ENCODE measurements at regions not wholly inside any gene's neighbourhood (a gene's known extent, or its start where the extent isn't known, plus 50 kb on each side); places are given as distances from the start of the nearest gene placed in this dataset.
"Not testable (repeated sequence)": the region's sequence is repeated elsewhere in the genome, so short reads cannot be mapped to it uniquely, and the experiment has no call there.

DNA sequence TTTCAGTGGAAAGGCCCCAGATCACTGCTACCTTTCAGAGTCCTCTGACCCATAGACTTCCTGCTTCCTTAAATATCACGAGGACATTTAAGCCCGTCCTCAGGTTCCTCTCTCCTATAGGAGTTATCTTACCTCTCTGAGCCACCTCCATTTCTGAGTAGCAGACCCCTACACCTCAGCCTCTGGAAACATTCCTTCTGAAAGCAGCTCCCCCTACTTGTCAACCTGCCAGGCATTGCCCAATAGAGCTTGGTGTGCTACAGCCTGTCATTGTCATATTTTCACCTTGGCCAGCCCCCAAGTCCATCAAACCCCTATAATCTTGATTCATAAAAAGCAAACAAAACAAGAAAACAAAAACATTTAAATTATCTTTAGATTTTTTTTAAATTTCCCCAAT lies 717.9 kb upstream of the SLC8A1 start:
- CTCF ChIA-PET, result no interaction called here
- Mint-ChIP-seq H3K36me3 (ENCODE audit: low read depth) (no peaks in the 10 kb centered on the region), H3K4me1 (no peaks in the 10 kb centered on the region), H3K4me3 (no peak overlapping the region), H3K27ac (no peak overlapping the region), H3K9me3 (no peaks in the 10 kb centered on the region), H3K27me3 (no peaks in the 10 kb centered on the region)
- DNase-seq, result no peak
- POLR2A ChIA-PET, result interaction anchor here (0.6 kb wide), 1 partner anchor 29 kb away, joined by 3 read pairs; no protein-coding TSS in a partner anchor

- no peak overlapping the region for H3K27ac Mint-ChIP-seq
- H3K9me3 Mint-ChIP-seq, result no peaks in the 10 kb centered on the region
- H3K27me3 Mint-ChIP-seq, result no peaks in the 10 kb centered on the region
- H3K4me1 Mint-ChIP-seq, result no peaks in the 10 kb centered on the region
- H3K4me3 Mint-ChIP-seq, result no peak overlapping the region
- ChIA-PET CTCF (no interaction called here), POLR2A (interaction anchor here (0.6 kb wide), 1 partner anchor 28 kb away, joined by 3 read pairs; no protein-coding TSS in a partner anchor)
- H3K36me3 Mint-ChIP-seq (ENCODE audit: low read depth), result no peaks in the 10 kb centered on the region
- DNase-seq, result no peak
Observed at GRCh38 chr2:41170589-41170988, 718.7 kb upstream of the SLC8A1 start.

GRCh38 chr2:41180387-41180786 lies 728.5 kb upstream of the SLC8A1 start:
- H3K9me3 Mint-ChIP-seq, result peaks cover 9% of the 10 kb centered on the region
- DNase-seq, result no peak
- H3K4me1 Mint-ChIP-seq, result no peaks in the 10 kb centered on the region
- no peaks in the 10 kb centered on the region for H3K36me3 Mint-ChIP-seq (ENCODE audit: low read depth)
- no peak overlapping the region for H3K4me3 Mint-ChIP-seq
- POLR2A ChIA-PET, result no interaction called here
- no peak overlapping the region for H3K27ac Mint-ChIP-seq
- H3K27me3 Mint-ChIP-seq, result no peaks in the 10 kb centered on the region
- CTCF ChIA-PET, result no interaction called here

- peaks cover 10% of the 10 kb centered on the region for H3K9me3 Mint-ChIP-seq
- H3K36me3 Mint-ChIP-seq (ENCODE audit: low read depth), result no peaks in the 10 kb centered on the region
- CTCF ChIA-PET, result no interaction called here
- no peak for DNase-seq
- no peaks in the 10 kb centered on the region for H3K4me1 Mint-ChIP-seq
- no peak overlapping the region for H3K4me3 Mint-ChIP-seq
- no peaks in the 10 kb centered on the region for H3K27me3 Mint-ChIP-seq
- POLR2A ChIA-PET, result no interaction called here
- no peak overlapping the region for H3K27ac Mint-ChIP-seq
Observed at GRCh38 chr2:41182961-41183360, 731.1 kb upstream of the SLC8A1 start.

- ChIA-PET POLR2A (no interaction called here), CTCF (no interaction called here)
- Mint-ChIP-seq H3K4me1 (no peaks in the 10 kb centered on the region), H3K27me3 (no peaks in the 10 kb centered on the region), H3K36me3 (ENCODE audit: low read depth) (no peaks in the 10 kb centered on the region), H3K27ac (no peak overlapping the region), H3K4me3 (no peak overlapping the region), H3K9me3 (peaks cover 6% of the 10 kb centered on the region)
- DNase-seq, result no peak
Observed at GRCh38 chr2:41187376-41188122, 735.7 kb upstream of the SLC8A1 start.

DNA sequence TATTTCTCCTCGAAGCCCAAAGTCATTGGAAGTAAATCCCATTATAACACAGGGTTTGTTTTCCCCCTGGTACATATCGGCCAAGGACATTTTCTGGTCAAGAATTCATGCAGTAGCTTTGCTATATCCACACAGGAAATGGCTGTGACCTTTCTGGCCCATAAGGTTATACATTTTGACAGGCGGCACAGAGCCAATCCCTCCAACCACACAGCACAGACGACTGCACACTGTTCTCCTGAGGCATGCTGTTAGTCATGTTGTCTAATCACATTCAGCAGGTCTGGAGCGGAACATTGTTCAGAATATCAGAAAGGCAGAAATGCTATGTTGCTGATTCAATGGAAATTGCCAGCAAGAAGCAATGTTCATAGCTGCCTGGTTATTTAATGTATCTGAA lies 742.3 kb upstream of the SLC8A1 start:
- Mint-ChIP-seq H3K9me3 (peaks cover 4% of the 10 kb centered on the region), H3K27ac (no peak overlapping the region), H3K4me1 (no peaks in the 10 kb centered on the region), H3K4me3 (no peak overlapping the region), H3K36me3 (ENCODE audit: low read depth) (no peaks in the 10 kb centered on the region), H3K27me3 (no peaks in the 10 kb centered on the region)
- ChIA-PET CTCF (no interaction called here), POLR2A (no interaction called here)
- DNase-seq, result no peak

DNA sequence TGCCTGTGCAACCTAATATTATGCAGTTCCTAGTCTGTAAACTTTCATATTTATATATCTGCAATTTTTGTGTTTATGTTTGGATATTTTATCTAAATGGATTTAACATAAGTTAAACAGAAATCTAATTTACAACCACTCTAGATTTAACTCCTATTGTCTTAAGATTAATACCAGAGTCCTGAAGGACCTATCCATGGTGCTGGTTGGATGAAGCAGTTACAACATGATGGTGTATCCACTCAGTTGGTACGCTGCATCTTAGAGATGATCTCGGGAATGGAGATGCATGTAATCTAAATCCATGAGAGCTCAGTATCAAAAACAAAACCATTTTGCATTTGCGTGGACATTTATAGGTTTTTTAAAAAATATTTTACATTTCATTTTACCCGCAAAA lies 745.9 kb upstream of the SLC8A1 start:
- Mint-ChIP-seq H3K27me3 (no peaks in the 10 kb centered on the region), H3K4me1 (no peaks in the 10 kb centered on the region), H3K27ac (no peak overlapping the region), H3K4me3 (no peak overlapping the region), H3K9me3 (no peaks in the 10 kb centered on the region), H3K36me3 (ENCODE audit: low read depth) (no peaks in the 10 kb centered on the region)
- ChIA-PET POLR2A (no interaction called here), CTCF (no interaction called here)
- no peak for DNase-seq

GRCh38 chr2:41199334-41199733 lies 747.4 kb upstream of the SLC8A1 start:
- Mint-ChIP-seq H3K27me3 (no peaks in the 10 kb centered on the region), H3K9me3 (peaks cover 2% of the 10 kb centered on the region), H3K4me3 (no peak overlapping the region), H3K4me1 (no peaks in the 10 kb centered on the region), H3K36me3 (ENCODE audit: low read depth) (no peaks in the 10 kb centered on the region), H3K27ac (no peak overlapping the region)
- ChIA-PET POLR2A (interaction anchor here (0.7 kb wide), 1 partner anchor 29 kb away, joined by 3 read pairs; no protein-coding TSS in a partner anchor), CTCF (no interaction called here)
- no peak for DNase-seq

DNA sequence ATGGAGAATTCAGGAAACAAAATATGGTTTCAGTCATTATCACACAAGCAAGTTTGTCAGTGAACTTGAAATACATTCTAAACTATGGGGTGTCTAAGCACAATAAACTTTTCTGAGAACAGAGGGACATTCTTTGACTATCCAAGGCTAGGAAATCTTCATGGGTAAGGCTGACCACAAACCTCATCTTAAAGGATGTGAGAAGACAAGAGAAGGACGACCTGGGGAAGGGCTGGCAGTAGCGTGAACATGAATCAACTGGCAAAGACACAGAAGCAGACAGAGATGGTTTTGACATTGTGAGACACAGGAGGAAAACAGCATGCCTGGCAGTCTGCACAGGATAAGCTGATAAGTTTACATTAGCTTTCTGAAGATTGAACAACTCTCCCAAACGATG lies 752.4 kb upstream of the SLC8A1 start:
- POLR2A ChIA-PET, result no interaction called here

DNA sequence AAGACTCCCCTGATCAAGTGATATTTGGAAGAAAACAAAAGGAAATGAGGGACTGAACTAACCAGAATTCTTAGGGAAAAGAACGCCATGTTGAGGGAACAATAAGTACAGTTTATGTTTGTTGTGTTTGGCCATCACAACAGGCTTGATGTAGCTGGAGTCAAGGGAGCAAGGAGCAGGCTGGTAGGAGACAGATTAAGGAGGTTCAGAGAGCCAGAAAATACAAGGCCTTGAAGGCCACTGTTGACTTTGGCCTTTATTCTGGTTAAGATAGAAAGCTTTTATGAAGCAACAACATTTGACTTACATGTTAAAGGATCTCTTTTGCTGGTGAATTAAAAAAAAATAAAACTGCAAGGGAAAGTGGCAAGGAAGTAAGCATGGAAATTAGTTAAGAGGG lies 754.1 kb upstream of the SLC8A1 start:
- ChIA-PET CTCF (no interaction called here), POLR2A (no interaction called here)
- Mint-ChIP-seq H3K4me3 (no peak overlapping the region), H3K27me3 (no peaks in the 10 kb centered on the region), H3K27ac (no peak overlapping the region), H3K36me3 (ENCODE audit: low read depth) (no peaks in the 10 kb centered on the region), H3K4me1 (no peaks in the 10 kb centered on the region), H3K9me3 (peaks cover 4% of the 10 kb centered on the region)
- no peak for DNase-seq

More for the DNA sequence above, 752.4 kb upstream of the SLC8A1 start:
- CTCF ChIA-PET, result no interaction called here
- DNase-seq, result no peak
- Mint-ChIP-seq H3K4me1 (no peaks in the 10 kb centered on the region), H3K27me3 (no peaks in the 10 kb centered on the region), H3K9me3 (peaks cover 4% of the 10 kb centered on the region), H3K27ac (no peak overlapping the region), H3K4me3 (no peak overlapping the region), H3K36me3 (ENCODE audit: low read depth) (no peaks in the 10 kb centered on the region)

- Mint-ChIP-seq H3K4me3 (no peak overlapping the region), H3K4me1 (no peaks in the 10 kb centered on the region), H3K36me3 (ENCODE audit: low read depth) (no peaks in the 10 kb centered on the region), H3K27ac (no peak overlapping the region), H3K9me3 (peaks cover 4% of the 10 kb centered on the region), H3K27me3 (no peaks in the 10 kb centered on the region)
- ChIA-PET CTCF (no interaction called here), POLR2A (no interaction called here)
- no peak for DNase-seq
Observed at GRCh38 chr2:41207578-41207977, 755.7 kb upstream of the SLC8A1 start.

GRCh38 chr2:41210030-41210429 lies 758.1 kb upstream of the SLC8A1 start:
- H3K27me3 Mint-ChIP-seq; H3K27ac Mint-ChIP-seq; H3K4me3 Mint-ChIP-seq; CTCF ChIA-PET; DNase-seq; H3K4me1 Mint-ChIP-seq; POLR2A ChIA-PET; H3K36me3 Mint-ChIP-seq (ENCODE audit: low read depth); H3K9me3 Mint-ChIP-seq: not testable (repeated sequence)

GRCh38 chr2:41216978-41217377 lies 765.1 kb upstream of the SLC8A1 start:
- H3K9me3 Mint-ChIP-seq, result peaks cover 11% of the 10 kb centered on the region
- POLR2A ChIA-PET, result no interaction called here
- no peaks in the 10 kb centered on the region for H3K36me3 Mint-ChIP-seq (ENCODE audit: low read depth)
- H3K27ac Mint-ChIP-seq, result no peak overlapping the region
- no peak overlapping the region for H3K4me3 Mint-ChIP-seq
- DNase-seq, result no peak
- no peaks in the 10 kb centered on the region for H3K4me1 Mint-ChIP-seq
- H3K27me3 Mint-ChIP-seq, result no peaks in the 10 kb centered on the region
- CTCF ChIA-PET, result no interaction called here

DNA sequence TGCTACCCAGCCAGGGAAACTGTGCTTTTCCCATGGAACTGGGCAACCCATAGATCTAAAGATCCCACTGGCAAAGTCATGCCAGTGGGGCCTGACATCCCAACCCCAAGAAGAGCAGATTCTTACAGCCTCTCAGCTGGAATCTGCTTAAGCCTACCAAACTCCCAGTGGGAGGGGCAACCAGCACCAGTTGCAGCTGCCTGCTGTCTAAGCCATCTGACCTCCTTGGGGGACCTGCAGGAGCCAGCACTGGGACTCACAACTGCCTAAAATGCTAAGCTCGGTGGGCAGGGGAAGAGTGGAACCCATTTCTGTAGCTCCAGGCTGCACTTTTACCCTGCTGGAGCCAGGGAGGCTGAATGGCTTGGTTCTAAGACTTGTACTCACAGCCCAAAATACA lies 770.7 kb upstream of the SLC8A1 start:
- H3K9me3 Mint-ChIP-seq, result peaks cover 10% of the 10 kb centered on the region
- H3K4me1 Mint-ChIP-seq, result no peaks in the 10 kb centered on the region
- POLR2A ChIA-PET, result no interaction called here
- no peaks in the 10 kb centered on the region for H3K27me3 Mint-ChIP-seq
- CTCF ChIA-PET, result no interaction called here
- DNase-seq, result no peak
- no peaks in the 10 kb centered on the region for H3K36me3 Mint-ChIP-seq (ENCODE audit: low read depth)
- no peak overlapping the region for H3K27ac Mint-ChIP-seq
- no peak overlapping the region for H3K4me3 Mint-ChIP-seq

All from activated CD4-positive, alpha-beta memory T cell treated with anti-CD3 and anti-CD28 coated beads, Interleukin-2, amount 10 ng/mL, durations not matched to agents 7 days and 5 days (primary cell).